A549 (cell line): ENCODE measurements at regions not wholly inside any gene's neighbourhood (a gene's known extent, or its start where the extent isn't known, plus 50 kb on each side); places are given as distances from the start of the nearest gene placed in this dataset.

Source experiments
- EP300 ChIP-seq, 2 experiments: fragments of >200 bp; sonication (Bioruptor Twin); formaldehyde crosslinking; IDR thresholded peaks; 2 replicates in 1 of 2; 3 replicates in 1 of 2; pipeline ENCODE4 v1.6.1; 2016 to 2017
- GATA3 ChIP-seq: IDR thresholded peaks from 2 replicates; pipeline ENCODE4 v1.6.1; 2012; ENCODE audit warnings: borderline replicate concordance
- MAX ChIP-seq: IDR thresholded peaks from 2 replicates; pipeline ENCODE4 v1.6.1; 2012
- POLR2A ChIP-seq: IDR thresholded peaks from 2 replicates; pipeline ENCODE4 v1.6.1; 2012; ENCODE audit warnings: mild to moderate bottlenecking, low read length
- REST ChIP-seq: fragments of 200-600 bp; sonication (generic); IDR thresholded peaks from 2 replicates; pipeline ENCODE4 v1.6.1; 2016; ENCODE audit warnings: antibody characterized with exemption, mild to moderate bottlenecking, moderate library complexity
- RFX5 ChIP-seq: fragments of 450-650 bp; IDR thresholded peaks from 2 replicates; pipeline ENCODE4 v1.7.1; 2014; ENCODE audit warnings: antibody characterized with exemption, mild to moderate bottlenecking, moderate library complexity
- ZSCAN20 ChIP-seq: fragments of 250-450 bp; sonication (Bioruptor Pico); IDR thresholded peaks from 2 replicates; pipeline ENCODE4 v1.8.0; 2022; ENCODE audit warnings: mild to moderate bottlenecking, moderate library complexity
- TF ChIP-seq, protein P1 (sequence below): fragments of >200 bp; sonication (Bioruptor Twin); formaldehyde crosslinking; IDR thresholded peaks from 3 replicates; pipeline ENCODE4 v1.5.1; 2016

DNA sequence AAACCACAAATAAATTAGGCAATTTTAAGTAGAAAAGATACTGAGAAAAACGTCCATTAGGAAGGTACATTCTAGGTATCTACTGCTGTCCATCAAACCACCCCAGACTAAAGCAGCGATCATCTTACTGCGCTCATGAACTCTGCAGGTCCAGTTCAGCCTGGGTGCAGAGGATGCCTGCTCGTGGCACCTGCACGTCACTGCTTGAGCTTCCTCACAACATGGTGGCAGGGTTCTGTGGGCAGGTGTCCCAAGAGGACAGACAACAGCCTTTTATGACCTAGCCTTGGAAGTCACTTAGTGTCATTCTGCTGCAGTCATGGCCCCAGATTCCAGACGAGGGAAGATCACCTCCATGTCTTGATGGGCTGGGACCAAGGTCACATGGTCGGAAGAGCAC is 93.4 kb downstream of the MICALL2 start:
- TF ChIP-seq REST (no peak), POLR2A (no peak), RFX5 (no peak), EP300 (IDR thresholded peaks at IDR 0.05) (no peak), ZSCAN20 (no peak), MAX (no peak), GATA3 (no peak)
- TF ChIP-seq, protein P1, sequence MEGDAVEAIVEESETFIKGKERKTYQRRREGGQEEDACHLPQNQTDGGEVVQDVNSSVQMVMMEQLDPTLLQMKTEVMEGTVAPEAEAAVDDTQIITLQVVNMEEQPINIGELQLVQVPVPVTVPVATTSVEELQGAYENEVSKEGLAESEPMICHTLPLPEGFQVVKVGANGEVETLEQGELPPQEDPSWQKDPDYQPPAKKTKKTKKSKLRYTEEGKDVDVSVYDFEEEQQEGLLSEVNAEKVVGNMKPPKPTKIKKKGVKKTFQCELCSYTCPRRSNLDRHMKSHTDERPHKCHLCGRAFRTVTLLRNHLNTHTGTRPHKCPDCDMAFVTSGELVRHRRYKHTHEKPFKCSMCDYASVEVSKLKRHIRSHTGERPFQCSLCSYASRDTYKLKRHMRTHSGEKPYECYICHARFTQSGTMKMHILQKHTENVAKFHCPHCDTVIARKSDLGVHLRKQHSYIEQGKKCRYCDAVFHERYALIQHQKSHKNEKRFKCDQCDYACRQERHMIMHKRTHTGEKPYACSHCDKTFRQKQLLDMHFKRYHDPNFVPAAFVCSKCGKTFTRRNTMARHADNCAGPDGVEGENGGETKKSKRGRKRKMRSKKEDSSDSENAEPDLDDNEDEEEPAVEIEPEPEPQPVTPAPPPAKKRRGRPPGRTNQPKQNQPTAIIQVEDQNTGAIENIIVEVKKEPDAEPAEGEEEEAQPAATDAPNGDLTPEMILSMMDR: no peak
